Fibroblast of villous mesenchyme (primary cell): ENCODE measurements at regions not wholly inside any gene's neighbourhood (a gene's known extent, or its start where the extent isn't known, plus 50 kb on each side); places are given as distances from the start of the nearest gene placed in this dataset.

Experiments
- DNase-seq: peaks from one replicate; pipeline ENCODE4 v3.0.0-alpha.2; 2010; ENCODE audit warnings: low read depth
- H3K4me3 ChIP-seq: 2 replicates; pipeline ENCODE4 v1.5.1; 2011; ENCODE audit warnings: low read depth, mild to moderate bottlenecking, low read length
- TF ChIP-seq, protein P1 (sequence below): IDR thresholded peaks from 2 replicates; pipeline ENCODE4 v1.5.1; 2012; ENCODE audit warnings: low read depth, mild to moderate bottlenecking, low read length; ENCODE audit not compliant: insufficient read depth

DNA sequence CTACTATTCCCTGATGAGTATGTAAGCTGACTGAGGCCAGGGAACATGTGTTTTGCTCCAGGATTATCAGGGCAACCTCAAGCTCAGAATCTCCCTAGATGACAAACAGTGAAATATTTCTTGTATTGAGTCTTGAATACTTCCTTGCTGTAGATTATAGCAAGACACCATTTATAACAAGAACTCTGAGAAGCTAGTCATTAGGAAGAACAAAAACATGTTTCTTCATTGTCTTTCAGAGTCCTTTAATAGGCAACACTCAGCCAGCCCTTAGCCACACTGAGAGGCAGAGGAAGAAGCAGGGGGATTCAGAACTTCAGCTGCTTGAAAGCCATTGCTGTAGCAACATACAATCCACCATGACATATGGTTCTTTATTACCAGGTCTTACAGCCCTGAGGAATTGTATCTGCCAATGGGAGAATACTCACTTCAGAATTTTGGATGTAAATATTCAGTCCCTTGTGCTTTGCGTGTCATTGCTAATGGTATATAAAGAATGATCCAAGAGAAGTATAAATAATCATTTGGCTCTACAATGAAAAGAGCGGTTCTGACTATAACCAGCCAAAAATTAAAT, 117.5 kb upstream of the NCKAP5 start:
- no peak overlapping the region for H3K4me3 ChIP-seq
- TF ChIP-seq, protein P1, sequence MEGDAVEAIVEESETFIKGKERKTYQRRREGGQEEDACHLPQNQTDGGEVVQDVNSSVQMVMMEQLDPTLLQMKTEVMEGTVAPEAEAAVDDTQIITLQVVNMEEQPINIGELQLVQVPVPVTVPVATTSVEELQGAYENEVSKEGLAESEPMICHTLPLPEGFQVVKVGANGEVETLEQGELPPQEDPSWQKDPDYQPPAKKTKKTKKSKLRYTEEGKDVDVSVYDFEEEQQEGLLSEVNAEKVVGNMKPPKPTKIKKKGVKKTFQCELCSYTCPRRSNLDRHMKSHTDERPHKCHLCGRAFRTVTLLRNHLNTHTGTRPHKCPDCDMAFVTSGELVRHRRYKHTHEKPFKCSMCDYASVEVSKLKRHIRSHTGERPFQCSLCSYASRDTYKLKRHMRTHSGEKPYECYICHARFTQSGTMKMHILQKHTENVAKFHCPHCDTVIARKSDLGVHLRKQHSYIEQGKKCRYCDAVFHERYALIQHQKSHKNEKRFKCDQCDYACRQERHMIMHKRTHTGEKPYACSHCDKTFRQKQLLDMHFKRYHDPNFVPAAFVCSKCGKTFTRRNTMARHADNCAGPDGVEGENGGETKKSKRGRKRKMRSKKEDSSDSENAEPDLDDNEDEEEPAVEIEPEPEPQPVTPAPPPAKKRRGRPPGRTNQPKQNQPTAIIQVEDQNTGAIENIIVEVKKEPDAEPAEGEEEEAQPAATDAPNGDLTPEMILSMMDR = no peak
- DNase-seq = no peak

DNA sequence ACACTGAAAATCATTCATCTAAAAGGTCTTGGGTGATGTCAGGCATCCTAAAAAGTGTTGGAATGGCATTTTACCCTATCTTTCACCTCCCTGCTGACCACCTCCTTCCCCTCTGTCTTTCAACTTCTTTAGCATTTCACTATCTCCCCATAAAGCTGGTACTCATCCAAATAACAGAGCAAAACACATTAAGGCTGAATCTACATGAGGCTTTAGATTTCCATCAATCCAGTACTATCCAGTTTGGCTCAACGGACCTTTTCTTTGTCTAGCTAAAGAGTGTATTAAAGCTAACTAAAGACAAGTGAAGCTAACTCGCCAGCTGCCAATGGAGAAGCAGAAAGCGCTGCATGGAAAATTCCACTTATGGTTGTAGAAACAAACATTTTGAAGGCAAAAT, 122.5 kb upstream of the NCKAP5 start:
- no peak overlapping the region for H3K4me3 ChIP-seq
- no peak for DNase-seq
- TF ChIP-seq, protein P1 = no peak

DNA sequence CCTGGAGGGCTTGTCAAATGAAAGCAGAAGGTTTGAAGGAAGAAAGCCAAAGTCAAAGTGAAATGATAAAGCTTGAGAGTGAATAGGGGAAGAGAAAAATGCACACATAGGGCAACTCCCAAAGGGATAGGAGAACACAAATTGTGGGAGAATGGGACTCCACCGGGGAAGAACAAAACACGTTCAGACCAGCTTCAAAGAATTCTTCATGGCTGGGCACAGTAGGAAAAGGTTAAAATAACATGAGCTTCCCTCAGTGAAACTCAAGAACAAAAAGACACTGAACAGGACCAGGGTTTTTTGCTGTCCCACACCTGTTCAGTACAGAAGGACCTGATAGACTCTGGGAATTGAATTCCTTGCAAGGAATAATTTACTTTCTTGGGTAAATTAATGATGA, 123.1 kb upstream of the NCKAP5 start:
- no peak overlapping the region for H3K4me3 ChIP-seq
- no peak for DNase-seq
- TF ChIP-seq, protein P1 = no peak

DNA sequence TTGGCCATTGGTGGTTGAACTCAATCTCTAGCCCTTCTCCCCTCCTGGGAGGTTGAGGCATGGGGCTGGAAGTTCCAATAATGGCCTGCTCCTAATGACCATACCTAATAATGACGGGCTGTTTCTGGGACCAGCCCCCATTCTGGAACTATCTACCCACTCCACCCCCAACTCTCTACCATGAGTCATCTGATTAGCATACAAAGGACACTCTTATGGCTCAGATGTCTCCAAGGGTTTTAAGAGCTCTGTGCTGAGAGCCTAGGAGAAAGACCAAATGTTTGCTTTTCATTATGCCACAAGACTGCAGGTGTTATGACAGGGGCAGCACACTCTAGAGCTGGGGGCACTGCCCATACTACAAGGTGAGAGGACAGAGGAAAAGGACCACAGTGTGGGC, 137.0 kb upstream of the NCKAP5 start:
- TF ChIP-seq, protein P1 = no peak
- no peak overlapping the region for H3K4me3 ChIP-seq
- DNase-seq = no peak

DNA sequence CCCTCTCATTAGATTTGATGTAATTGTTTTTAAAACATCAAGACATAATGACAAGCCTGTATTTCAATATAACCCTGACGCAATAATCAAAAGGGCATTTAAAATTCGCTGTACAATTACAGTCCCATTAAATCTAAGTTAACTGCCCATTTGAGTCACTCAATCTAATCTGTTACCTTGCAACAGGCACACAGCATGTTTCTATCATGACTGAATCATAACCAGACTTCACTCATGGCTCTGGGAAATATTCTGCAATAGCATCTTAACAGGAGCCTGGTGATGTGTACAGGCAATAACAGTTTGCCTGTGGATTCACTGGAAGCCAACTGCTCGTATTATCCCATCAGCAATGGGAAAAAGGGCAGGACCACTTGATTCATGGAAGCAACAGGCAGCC, 142.3 kb upstream of the NCKAP5 start:
- H3K4me3 ChIP-seq = no peak overlapping the region
- TF ChIP-seq, protein P1 = no peak
- no peak for DNase-seq

DNA sequence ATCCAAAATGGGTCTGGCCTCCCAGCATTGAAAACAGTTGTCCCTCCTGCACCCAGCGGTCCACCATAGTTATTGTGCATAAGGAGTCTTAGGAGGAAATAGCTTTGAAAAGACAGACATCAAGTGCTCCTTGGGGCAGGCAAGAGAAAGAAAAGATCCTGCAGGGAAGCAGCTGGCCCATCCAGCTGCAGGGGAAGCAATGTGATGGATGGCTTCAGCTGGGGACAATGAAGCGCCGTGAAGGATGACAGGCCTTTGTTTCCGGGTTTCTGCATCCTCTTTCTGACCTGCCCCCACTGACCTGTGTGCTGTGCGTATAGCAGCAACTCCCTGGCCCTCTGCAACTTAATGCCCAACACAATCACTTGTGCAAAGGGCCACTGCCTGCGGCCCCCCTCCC, 142.9 kb upstream of the NCKAP5 start:
- TF ChIP-seq, protein P1 = no peak
- no peak for DNase-seq
- H3K4me3 ChIP-seq = no peak overlapping the region

DNA sequence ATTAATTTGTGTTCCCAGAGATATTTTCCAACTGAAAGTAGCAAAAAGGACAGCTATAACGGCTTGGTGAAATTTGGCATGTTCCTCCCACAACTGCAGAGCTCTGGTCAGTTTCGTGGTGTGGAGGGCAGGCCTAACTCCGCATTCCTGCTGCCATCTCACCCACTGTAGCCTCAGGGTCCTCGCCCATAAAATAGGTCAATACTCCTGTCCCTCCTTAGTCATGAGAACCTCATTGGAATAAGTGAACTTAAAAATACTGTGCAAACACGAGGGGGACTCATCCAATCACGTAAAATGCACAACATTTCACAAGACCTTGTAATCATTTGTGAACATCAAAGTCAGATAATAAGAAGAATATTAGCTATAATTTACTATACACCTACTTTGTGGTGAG, 143.5 kb upstream of the NCKAP5 start:
- TF ChIP-seq, protein P1 = no peak
- no peak overlapping the region for H3K4me3 ChIP-seq
- no peak for DNase-seq
